ENCODE measurements at regions not wholly inside any gene's neighbourhood (a gene's known extent, or its start where the extent isn't known, plus 50 kb on each side); places are given as distances from the start of the nearest gene placed in this dataset.

- no peak for DNase-seq
- Histone ChIP-seq H3K9me3 (replicated peaks) (peaks cover 17% of the 10 kb centered on the region), H3K4me3 (no peak overlapping the region), H3K4me1 (no peaks in the 10 kb centered on the region), H3K27ac (replicated peaks) (no peak overlapping the region), H3K27me3 (ENCODE audit: low read depth) (no peaks in the 10 kb centered on the region), H3K36me3 (no peaks in the 10 kb centered on the region)
- TF ChIP-seq CTCF (IDR thresholded peaks at IDR 0.05; ENCODE audit: borderline replicate concordance) = no peak
- intact Hi-C loops (cut with micrococcal nuclease) = no loop called here
These were observed 1166.7 kb downstream of the EFNB2 start for GRCh38 chr13:105368781-105369180.

GRCh38 chr13:105365831-105366230 lies 1169.6 kb downstream of the EFNB2 start:
- DNase-seq = no peak
- no peak overlapping the region for H3K4me3 ChIP-seq
- no peak overlapping the region for H3K27ac ChIP-seq (replicated peaks)
- no peaks in the 10 kb centered on the region for H3K27me3 ChIP-seq (ENCODE audit: low read depth)
- no peaks in the 10 kb centered on the region for H3K4me1 ChIP-seq
- no peaks in the 10 kb centered on the region for H3K36me3 ChIP-seq
- intact Hi-C loops (cut with micrococcal nuclease) = no loop called here
- no peak for TF ChIP-seq CTCF (IDR thresholded peaks at IDR 0.05; ENCODE audit: borderline replicate concordance)
- H3K9me3 ChIP-seq (replicated peaks) = no peaks in the 10 kb centered on the region

- intact Hi-C loops (cut with micrococcal nuclease) = no loop called here
- Histone ChIP-seq H3K27me3 (ENCODE audit: low read depth) (no peaks in the 10 kb centered on the region), H3K9me3 (replicated peaks) (no peaks in the 10 kb centered on the region), H3K4me3 (no peak overlapping the region), H3K4me1 (no peaks in the 10 kb centered on the region), H3K36me3 (no peaks in the 10 kb centered on the region), H3K27ac (replicated peaks) (no peak overlapping the region)
- TF ChIP-seq CTCF (IDR thresholded peaks at IDR 0.05; ENCODE audit: borderline replicate concordance) = no peak
- DNase-seq = no peak
These were observed 1170.4 kb downstream of the EFNB2 start for GRCh38 chr13:105365021-105365550.

GRCh38 chr13:105364191-105364590 lies 1171.3 kb downstream of the EFNB2 start:
- Histone ChIP-seq H3K4me1 (no peaks in the 10 kb centered on the region), H3K9me3 (replicated peaks) (no peaks in the 10 kb centered on the region), H3K27ac (replicated peaks) (no peak overlapping the region), H3K27me3 (ENCODE audit: low read depth) (no peaks in the 10 kb centered on the region), H3K36me3 (no peaks in the 10 kb centered on the region), H3K4me3 (no peak overlapping the region)
- TF ChIP-seq CTCF (IDR thresholded peaks at IDR 0.05; ENCODE audit: borderline replicate concordance) = no peak
- intact Hi-C loops (cut with micrococcal nuclease) = no loop called here
- no peak for DNase-seq

- Histone ChIP-seq H3K9me3 (replicated peaks) (no peaks in the 10 kb centered on the region), H3K36me3 (no peaks in the 10 kb centered on the region), H3K4me3 (no peak overlapping the region), H3K27ac (replicated peaks) (no peak overlapping the region), H3K4me1 (no peaks in the 10 kb centered on the region), H3K27me3 (ENCODE audit: low read depth) (no peaks in the 10 kb centered on the region)
- DNase-seq = no peak
- TF ChIP-seq CTCF (IDR thresholded peaks at IDR 0.05; ENCODE audit: borderline replicate concordance) = no peak
- intact Hi-C loops (cut with micrococcal nuclease) = no loop called here
These were observed 1171.9 kb downstream of the EFNB2 start for GRCh38 chr13:105363261-105364190.
